ENCODE measurements at regions not wholly inside any gene's neighbourhood (a gene's known extent, or its start where the extent isn't known, plus 50 kb on each side); places are given as distances from the start of the nearest gene placed in this dataset.

GRCh38 chr3:95184038-95184437, 1121.2 kb downstream of the NSUN3 start:
- ChIA-PET CTCF (no interaction called here), RAD21 (ENCODE audit: low non-redundant PET in 1 of 2, low total read pairs in 2 of 2, uncharacterized antibody in 2 of 2, unreplicated experiment in 2 of 2) (no interaction called here)
- intact Hi-C loops (cut with micrococcal nuclease), result no loop called here

More at GRCh38 chr3:95184038-95184437, 1121.2 kb downstream of the NSUN3 start:
- H4K20me1 ChIP-seq (ENCODE audit: insufficient read depth), result no peaks in the 10 kb centered on the region
- no peaks in the 10 kb centered on the region; a peak in 2 of 4 replicates for H3K9me3 ChIP-seq (ENCODE audit: control insufficient read depth in 1 of 2, insufficient read depth in 1 of 2, low read depth in 1 of 2, low read length in 2 of 2)
- H3K9ac ChIP-seq (ENCODE audit: low read length), result no peak overlapping the region
- POLR2A ChIA-PET, result no interaction called here
- TF ChIP-seq ATF3 (IDR thresholded peaks at IDR 0.05), result no peak
- TF ChIP-seq SIN3A (IDR thresholded peaks at IDR 0.05; ENCODE audit: low read depth), result no peak
- TF ChIP-seq ZFX (IDR thresholded peaks at IDR 0.05), result no peak
- no peak for TF ChIP-seq ELF1 (IDR thresholded peaks at IDR 0.05; ENCODE audit: borderline replicate concordance, low read depth)
- no peak for TF ChIP-seq EGR1 (IDR thresholded peaks at IDR 0.05; ENCODE audit: low read depth)
- no peak for TF ChIP-seq REST (IDR thresholded peaks at IDR 0.05; ENCODE audit: low read depth)
- TF ChIP-seq ZNF274 (IDR thresholded peaks at IDR 0.05; ENCODE audit: low read depth, low read length), result no peak
- no peak for TF ChIP-seq EZH2 (IDR thresholded peaks at IDR 0.05)
- no peak for TF ChIP-seq SP1 (IDR thresholded peaks at IDR 0.05; ENCODE audit: low read depth)
- no peak for TF ChIP-seq CEBPB (IDR thresholded peaks at IDR 0.05; ENCODE audit: low read depth)
- no peak for TF ChIP-seq CTCF (IDR thresholded peaks at IDR 0.05 in 2 of 3, conservative IDR thresholded peaks at IDR 0.05 in 1 of 3; ENCODE audit: borderline replicate concordance in 1 of 3, insufficient read depth in 1 of 3, low read depth in 2 of 3, low read length in 2 of 3)
- TF ChIP-seq MAX (IDR thresholded peaks at IDR 0.05), result no peak
- TF ChIP-seq SRF (IDR thresholded peaks at IDR 0.05; ENCODE audit: low read depth), result no peak
- no peak for TF ChIP-seq EZH2phosphoT487 (IDR thresholded peaks at IDR 0.05; ENCODE audit: borderline replicate concordance)
- no peaks in the 10 kb centered on the region for H3K79me2 ChIP-seq (ENCODE audit: insufficient read depth, low read length)
- no peak overlapping the region for H3K4me3 ChIP-seq (replicated peaks in 1 of 2; ENCODE audit: low read depth in 1 of 2, low read length in 2 of 2)
- H2AFZ ChIP-seq (ENCODE audit: low read depth, low read length, poor library complexity, severe bottlenecking), result no peak overlapping the region
- no peaks in the 10 kb centered on the region for H3K4me1 ChIP-seq (ENCODE audit: control insufficient read depth in 1 of 2, insufficient read depth in 2 of 2, low read length in 2 of 2)
- DNase-seq (ENCODE audit: low read depth, low spot score) (no peak), ATAC-seq (no peak)
- no peaks in the 10 kb centered on the region for H3K27me3 ChIP-seq (ENCODE audit: insufficient read depth, low read length)
- H3K9me2 ChIP-seq (ENCODE audit: insufficient read depth), result no peaks in the 10 kb centered on the region
- no TSS peak for BruUV-seq (replicated peaks)
- H3K4me2 ChIP-seq (ENCODE audit: low read length), result no peak overlapping the region
- no peaks in the 10 kb centered on the region for H3K36me3 ChIP-seq (ENCODE audit: control insufficient read depth in 1 of 2, insufficient read depth in 2 of 2, low read length in 2 of 2)
- no peak overlapping the region for H3K27ac ChIP-seq (ENCODE audit: low read depth, low read length)
